ENCODE measurements at regions not wholly inside any gene's neighbourhood (a gene's known extent, or its start where the extent isn't known, plus 50 kb on each side); places are given as distances from the start of the nearest gene placed in this dataset.

DNA sequence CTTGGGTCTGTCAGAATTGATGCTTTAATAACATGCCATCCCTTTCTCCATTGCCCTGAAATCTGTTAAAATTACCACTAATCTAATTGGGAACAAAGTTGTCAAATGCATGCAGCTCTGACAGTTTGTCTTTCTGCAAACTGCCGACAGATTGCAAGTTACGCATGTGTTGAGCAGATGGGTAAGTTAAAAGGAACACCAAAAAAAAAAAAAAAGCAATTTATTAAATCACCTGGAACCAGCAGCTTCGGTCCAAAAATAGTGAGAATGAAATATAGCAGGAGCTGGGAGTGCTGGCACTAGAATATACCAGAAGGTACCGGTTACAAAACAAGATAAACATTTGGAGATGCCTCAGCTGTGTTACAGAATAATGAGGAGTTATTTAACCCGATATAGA, 149.6 kb upstream of the C1orf87 start:
- no peaks in the 10 kb centered on the region for H3K4me1 ChIP-seq (ENCODE audit: control insufficient read depth, insufficient read depth, low read length)
- intact Hi-C loops (cut with DNase I) = no loop called here
- ATAC-seq (no peak), DNase-seq (no peak)
- WGBS = 63% methylated on average over 5 of the region's 5 CpGs
- no peak overlapping the region for H3K4me3 ChIP-seq (ENCODE audit: low read length)
- no peaks in the 10 kb centered on the region for H3K9me3 ChIP-seq (ENCODE audit: control insufficient read depth, low read length)
- no peak overlapping the region for H3K27ac ChIP-seq (ENCODE audit: low read length)
- H3K27me3 ChIP-seq (ENCODE audit: control insufficient read depth, insufficient read depth) = no peaks in the 10 kb centered on the region

DNA sequence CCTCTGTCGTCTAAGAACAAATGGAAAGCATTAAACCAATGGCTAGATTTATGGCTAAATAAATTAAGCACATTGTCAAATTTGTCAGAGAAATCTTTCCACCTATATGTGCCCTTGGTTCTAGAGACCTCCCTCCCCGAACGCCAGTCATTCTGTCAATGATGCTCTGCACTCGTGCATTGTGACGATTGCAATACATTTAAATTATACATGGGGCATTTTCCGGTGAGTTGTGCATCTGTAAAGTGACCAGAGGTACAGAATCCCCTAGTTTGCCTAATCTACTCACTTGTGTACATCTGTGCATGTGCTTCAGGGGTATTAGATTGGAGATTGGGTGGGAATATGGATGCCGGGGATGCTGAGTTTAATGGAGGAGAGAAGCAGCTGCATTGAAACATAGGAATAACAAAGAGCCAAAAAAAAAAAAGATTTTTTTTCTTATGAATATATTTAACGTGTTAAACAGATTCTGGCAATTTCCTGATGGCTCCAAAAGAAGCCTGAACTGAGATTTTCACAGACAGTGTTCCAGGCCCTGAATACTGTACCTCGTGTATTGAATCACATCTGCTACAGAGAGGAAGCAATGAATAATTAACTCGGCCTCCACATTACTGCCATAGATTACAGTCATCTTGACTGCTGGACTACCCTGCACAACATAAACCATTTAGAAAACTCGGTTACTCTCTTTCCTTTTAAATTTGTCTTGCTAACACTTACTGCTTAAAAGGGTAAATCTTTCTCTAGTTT, 149.0 kb upstream of the C1orf87 start:
- no peaks in the 10 kb centered on the region for H3K27me3 ChIP-seq (ENCODE audit: control insufficient read depth, insufficient read depth)
- ATAC-seq (no peak), DNase-seq (no peak)
- H3K27ac ChIP-seq (ENCODE audit: low read length) = no peak overlapping the region
- H3K9me3 ChIP-seq (ENCODE audit: control insufficient read depth, low read length) = no peaks in the 10 kb centered on the region
- H3K4me3 ChIP-seq (ENCODE audit: low read length) = no peak overlapping the region
- 76% methylated on average over 11 of the region's 11 CpGs for WGBS
- intact Hi-C loops (cut with DNase I) = no loop called here
- H3K4me1 ChIP-seq (ENCODE audit: control insufficient read depth, insufficient read depth, low read length) = no peaks in the 10 kb centered on the region

DNA sequence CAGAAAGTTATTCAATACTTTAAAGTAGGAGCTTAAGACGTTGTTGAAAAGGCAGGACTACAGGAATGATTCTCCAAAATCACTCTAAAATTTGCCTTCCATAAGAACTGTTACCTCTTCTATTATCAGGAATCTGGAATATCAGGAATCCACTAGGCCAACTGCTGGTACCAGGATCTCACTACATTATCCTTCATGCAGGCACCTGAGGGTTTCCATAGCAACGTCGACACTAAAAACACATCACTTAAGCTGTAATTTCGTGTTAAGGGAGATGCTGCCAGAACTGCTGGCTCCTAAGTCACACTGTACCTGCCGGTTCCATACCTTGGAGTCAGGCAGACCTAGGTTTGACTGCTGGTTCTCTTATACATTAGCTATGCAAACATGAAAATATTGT, 139.7 kb upstream of the C1orf87 start:
- Histone ChIP-seq H3K27ac (ENCODE audit: low read length) (no peak overlapping the region), H3K4me3 (ENCODE audit: low read length) (no peak overlapping the region), H3K9me3 (ENCODE audit: control insufficient read depth, low read length) (no peaks in the 10 kb centered on the region), H3K4me1 (ENCODE audit: control insufficient read depth, insufficient read depth, low read length) (no peaks in the 10 kb centered on the region), H3K27me3 (ENCODE audit: control insufficient read depth, insufficient read depth) (no peaks in the 10 kb centered on the region)
- DNase-seq (no peak), ATAC-seq (no peak)
- 75% methylated on average over 5 of the region's 5 CpGs for WGBS
- intact Hi-C loops (cut with DNase I) = no loop called here

DNA sequence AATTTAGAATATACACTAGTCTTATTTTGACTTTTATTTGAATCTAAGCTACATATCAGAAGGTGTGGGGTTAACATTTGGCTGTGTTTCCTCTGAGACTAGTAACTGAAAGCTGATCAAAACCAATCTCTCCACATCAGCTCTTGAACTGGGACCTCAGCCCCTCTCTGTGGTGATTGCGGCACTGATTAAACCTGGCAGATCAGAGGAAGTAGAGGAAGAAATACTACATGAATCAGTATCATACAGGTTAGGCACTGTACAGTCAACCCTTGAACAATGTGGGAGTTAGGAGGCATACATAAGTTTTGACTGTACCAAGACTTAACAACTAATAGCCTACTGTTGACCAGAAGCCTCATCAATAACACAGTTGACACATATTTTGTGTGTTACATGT, 122.5 kb upstream of the C1orf87 start:
- ATAC-seq = no peak
- H3K4me1 ChIP-seq (ENCODE audit: control insufficient read depth, insufficient read depth, low read length) = no peaks in the 10 kb centered on the region
- H3K27me3 ChIP-seq (ENCODE audit: control insufficient read depth, insufficient read depth) = no peaks in the 10 kb centered on the region
- no peak overlapping the region for H3K4me3 ChIP-seq (ENCODE audit: low read length)
- DNase-seq = no peak
- WGBS = 98% methylated on average over 1 of the region's 1 CpG
- H3K9me3 ChIP-seq (ENCODE audit: control insufficient read depth, low read length) = no peaks in the 10 kb centered on the region
- intact Hi-C loops (cut with DNase I) = no loop called here
- H3K27ac ChIP-seq (ENCODE audit: low read length) = no peak overlapping the region

DNA sequence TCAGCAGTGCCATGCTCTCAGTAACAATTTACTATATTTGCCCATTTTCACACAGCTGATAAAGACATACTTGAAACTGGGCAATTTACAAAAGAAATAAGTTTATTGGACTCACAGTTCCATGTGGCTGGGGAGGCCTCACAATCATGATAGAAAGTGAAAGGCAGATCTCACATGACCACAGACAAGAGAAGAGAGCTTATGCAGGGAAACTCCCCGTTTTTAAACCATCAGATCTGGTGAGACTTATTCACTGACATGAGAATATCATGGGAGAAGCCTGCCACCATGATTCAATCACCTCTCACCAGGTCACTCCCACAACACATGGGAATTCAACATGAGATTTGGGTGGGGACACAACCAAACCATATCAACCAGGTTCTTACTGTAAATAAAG, 112.1 kb upstream of the C1orf87 start:
- no peaks in the 10 kb centered on the region for H3K9me3 ChIP-seq (ENCODE audit: control insufficient read depth, low read length)
- intact Hi-C loops (cut with DNase I) = no loop called here
- no peak overlapping the region for H3K27ac ChIP-seq (ENCODE audit: low read length)
- no peaks in the 10 kb centered on the region for H3K4me1 ChIP-seq (ENCODE audit: control insufficient read depth, insufficient read depth, low read length)
- DNase-seq (no peak), ATAC-seq (no peak)
- H3K4me3 ChIP-seq (ENCODE audit: low read length) = no peak overlapping the region
- H3K27me3 ChIP-seq (ENCODE audit: control insufficient read depth, insufficient read depth) = no peaks in the 10 kb centered on the region
- WGBS = 51% methylated on average over 1 of the region's 1 CpG

DNA sequence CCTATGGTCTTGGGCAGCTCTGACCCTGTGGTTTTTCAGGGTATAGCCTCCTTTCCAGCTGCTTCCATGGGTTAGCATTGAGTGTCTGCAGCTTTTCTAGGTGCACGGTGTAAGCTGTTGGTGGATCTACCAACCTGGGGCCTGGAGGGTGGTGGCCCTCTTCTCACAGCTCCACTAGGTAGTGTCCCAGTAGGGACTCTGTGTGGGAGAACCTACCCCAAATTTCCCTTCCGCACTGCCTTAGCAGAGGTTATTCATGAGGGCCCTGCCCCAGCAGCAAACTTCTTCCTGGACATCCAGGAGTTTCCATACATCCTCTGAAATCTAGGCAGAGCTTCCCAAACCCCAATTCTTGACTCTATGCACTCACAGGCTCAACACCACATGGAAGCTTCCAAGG, 111.0 kb upstream of the C1orf87 start:
- Histone ChIP-seq H3K9me3 (ENCODE audit: control insufficient read depth, low read length) (no peaks in the 10 kb centered on the region), H3K27me3 (ENCODE audit: control insufficient read depth, insufficient read depth) (no peaks in the 10 kb centered on the region), H3K27ac (ENCODE audit: low read length) (no peak overlapping the region), H3K4me3 (ENCODE audit: low read length) (no peak overlapping the region), H3K4me1 (ENCODE audit: control insufficient read depth, insufficient read depth, low read length) (no peaks in the 10 kb centered on the region)
- no peak for DNase-seq
- 95% methylated on average over 2 of the region's 2 CpGs for WGBS
- no peak for ATAC-seq
- intact Hi-C loops (cut with DNase I) = no loop called here

DNA sequence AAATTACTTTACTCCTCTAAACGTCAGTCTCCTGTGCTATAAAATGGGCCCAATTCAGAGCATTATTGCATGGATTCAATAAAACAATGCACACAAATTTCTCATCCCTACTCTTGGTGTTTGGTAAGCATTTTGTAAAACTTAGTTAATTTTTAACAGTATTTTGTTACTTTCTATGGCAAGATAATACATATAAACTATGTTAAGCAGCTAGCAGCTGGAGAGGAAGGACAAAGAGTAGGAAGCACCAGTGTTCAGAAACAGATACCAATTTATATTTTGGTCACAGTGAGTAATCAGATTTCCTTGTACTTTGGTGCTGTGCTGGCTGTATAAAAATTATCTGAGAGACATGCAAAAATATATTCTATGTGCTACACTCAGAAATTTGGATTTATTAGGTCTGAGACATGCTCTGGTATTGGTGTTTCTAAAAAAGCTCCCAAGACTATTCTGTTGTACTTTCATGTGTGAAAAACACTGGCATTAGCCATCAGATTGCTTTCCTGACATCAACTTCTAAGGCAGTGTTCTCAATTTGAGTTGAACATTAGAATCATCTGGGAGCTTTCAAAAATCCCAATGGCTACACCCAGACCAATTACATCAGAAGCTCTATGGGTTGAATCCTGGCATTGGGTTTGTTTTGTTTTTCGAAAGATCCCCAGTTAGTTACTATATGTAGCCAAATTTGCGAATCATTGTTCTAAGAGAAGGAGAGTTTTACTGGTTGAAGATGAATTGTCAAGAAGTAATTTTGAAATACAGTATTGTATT, 100.3 kb upstream of the C1orf87 start:
- intact Hi-C loops (cut with DNase I) = no loop called here
- ATAC-seq = no peak
- 87% methylated on average over 3 of the region's 3 CpGs for WGBS

DNA sequence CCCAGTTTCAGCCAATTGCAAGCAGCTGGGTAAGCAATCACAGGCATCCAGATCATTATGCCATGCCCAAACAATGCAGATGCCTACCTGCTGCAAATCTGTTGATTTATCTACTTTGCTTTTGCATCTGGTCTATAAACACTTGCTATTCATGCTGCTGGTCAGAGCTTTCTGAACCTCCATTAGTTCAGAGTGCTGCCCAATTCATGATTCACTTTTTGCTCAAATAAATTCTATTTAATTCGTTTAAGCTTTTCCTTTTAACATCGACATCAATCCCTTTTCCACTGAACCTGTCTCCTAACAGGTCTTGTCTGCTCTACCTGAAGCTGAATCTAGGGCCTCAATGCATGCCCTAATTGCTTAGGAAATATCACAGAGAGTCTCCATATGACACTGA, 99.4 kb upstream of the C1orf87 start:
- H3K27ac ChIP-seq (ENCODE audit: low read length) = no peak overlapping the region
- ATAC-seq (no peak), DNase-seq (no peak)
- intact Hi-C loops (cut with DNase I) = no loop called here
- WGBS = 93% methylated on average over 2 of the region's 2 CpGs
- no peak overlapping the region for H3K4me3 ChIP-seq (ENCODE audit: low read length)
- H3K27me3 ChIP-seq (ENCODE audit: control insufficient read depth, insufficient read depth) = no peaks in the 10 kb centered on the region
- H3K4me1 ChIP-seq (ENCODE audit: control insufficient read depth, insufficient read depth, low read length) = no peaks in the 10 kb centered on the region
- no peaks in the 10 kb centered on the region for H3K9me3 ChIP-seq (ENCODE audit: control insufficient read depth, low read length)

More for the DNA sequence above, 100.3 kb upstream of the C1orf87 start:
- Histone ChIP-seq H3K4me1 (ENCODE audit: control insufficient read depth, insufficient read depth, low read length) (no peaks in the 10 kb centered on the region), H3K27ac (ENCODE audit: low read length) (no peak overlapping the region), H3K9me3 (ENCODE audit: control insufficient read depth, low read length) (no peaks in the 10 kb centered on the region), H3K4me3 (ENCODE audit: low read length) (no peak overlapping the region), H3K27me3 (ENCODE audit: control insufficient read depth, insufficient read depth) (no peaks in the 10 kb centered on the region)
- DNase-seq = no peak

DNA sequence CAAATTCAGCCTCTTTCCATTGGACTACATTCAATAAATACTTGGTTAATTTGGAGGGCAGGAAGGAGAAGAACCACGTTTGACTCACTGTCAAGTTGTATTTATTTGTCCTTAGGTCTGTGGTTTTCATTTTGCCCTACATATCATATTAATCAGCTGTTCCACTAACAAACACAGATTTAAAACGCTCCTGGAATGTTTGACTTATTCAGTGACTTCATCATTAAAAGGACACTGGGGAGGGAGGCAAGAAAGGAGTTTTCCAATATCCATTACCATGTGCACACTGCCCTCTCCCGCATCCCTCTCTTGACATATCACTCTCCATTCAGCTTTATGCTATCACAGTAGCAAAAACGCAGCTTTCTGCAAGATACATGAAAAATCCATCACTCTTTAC, 98.2 kb upstream of the C1orf87 start:
- 56% methylated on average over 4 of the region's 4 CpGs for WGBS
- intact Hi-C loops (cut with DNase I) = no loop called here
- DNase-seq = no peak

DNA sequence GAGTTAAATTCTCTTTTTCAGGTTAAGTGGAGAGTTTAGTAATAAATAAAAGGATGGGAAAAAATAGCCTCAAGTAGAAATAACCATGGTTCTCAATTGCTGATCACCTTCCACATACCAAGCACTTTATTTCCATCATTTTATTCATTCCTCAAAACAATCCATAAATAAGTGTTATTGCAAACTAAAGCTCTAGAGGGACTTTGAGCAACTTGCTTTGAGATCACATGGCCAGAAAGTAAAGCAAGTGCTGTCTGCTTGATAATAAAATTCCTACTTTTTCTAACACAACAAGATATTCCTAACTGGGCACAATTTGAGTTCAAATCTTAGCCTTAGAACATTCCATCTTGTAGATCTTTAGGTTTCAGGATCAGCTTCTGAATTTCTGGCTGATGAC, 97.1 kb upstream of the C1orf87 start:
- ATAC-seq (no peak), DNase-seq (no peak)
- Histone ChIP-seq H3K4me1 (ENCODE audit: control insufficient read depth, insufficient read depth, low read length) (no peaks in the 10 kb centered on the region), H3K9me3 (ENCODE audit: control insufficient read depth, low read length) (no peaks in the 10 kb centered on the region), H3K27ac (ENCODE audit: low read length) (no peak overlapping the region), H3K4me3 (ENCODE audit: low read length) (no peak overlapping the region), H3K27me3 (ENCODE audit: control insufficient read depth, insufficient read depth) (no peaks in the 10 kb centered on the region)
- intact Hi-C loops (cut with DNase I) = no loop called here

More for the DNA sequence above, 98.2 kb upstream of the C1orf87 start:
- H3K27me3 ChIP-seq (ENCODE audit: control insufficient read depth, insufficient read depth) = no peaks in the 10 kb centered on the region
- no peaks in the 10 kb centered on the region for H3K9me3 ChIP-seq (ENCODE audit: control insufficient read depth, low read length)
- no peaks in the 10 kb centered on the region for H3K4me1 ChIP-seq (ENCODE audit: control insufficient read depth, insufficient read depth, low read length)
- no peak overlapping the region for H3K27ac ChIP-seq (ENCODE audit: low read length)
- ATAC-seq = no peak
- no peak overlapping the region for H3K4me3 ChIP-seq (ENCODE audit: low read length)

DNA sequence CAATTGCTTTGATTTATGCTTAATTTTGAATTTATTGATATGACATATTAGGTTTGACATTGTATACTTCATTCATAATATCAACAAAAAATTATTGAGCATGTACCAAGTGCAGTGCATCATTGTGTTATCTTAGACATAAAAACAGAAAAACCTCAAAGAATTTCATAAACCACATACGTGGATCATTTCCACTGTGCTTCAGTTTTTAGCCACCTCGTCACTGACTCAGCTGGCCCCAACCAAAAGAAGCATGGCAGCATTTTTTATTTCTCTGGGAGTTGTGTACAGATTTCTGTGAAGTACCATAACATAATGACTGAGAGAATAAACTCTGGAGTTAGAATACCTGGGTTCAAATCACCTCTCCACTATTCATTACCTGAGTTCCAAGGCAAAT, 95.6 kb upstream of the C1orf87 start:
- Histone ChIP-seq H3K27me3 (ENCODE audit: control insufficient read depth, insufficient read depth) (no peaks in the 10 kb centered on the region), H3K4me3 (ENCODE audit: low read length) (no peak overlapping the region), H3K27ac (ENCODE audit: low read length) (no peak overlapping the region), H3K9me3 (ENCODE audit: control insufficient read depth, low read length) (no peaks in the 10 kb centered on the region), H3K4me1 (ENCODE audit: control insufficient read depth, insufficient read depth, low read length) (no peaks in the 10 kb centered on the region)
- intact Hi-C loops (cut with DNase I) = no loop called here
- ATAC-seq = no peak
- no peak for DNase-seq
- 78% methylated on average over 2 of the region's 2 CpGs for WGBS
